Stimulated activated CD8-positive, alpha-beta memory T cell treated with anti-CD3 and anti-CD28 coated beads, Interleukin-15, amount 100 ng/mL, for 1 hour (primary cell): ENCODE measurements at regions not wholly inside any gene's neighbourhood (a gene's known extent, or its start where the extent isn't known, plus 50 kb on each side); places are given as distances from the start of the nearest gene placed in this dataset.
"Not testable (repeated sequence)": the region's sequence is repeated elsewhere in the genome, so short reads cannot be mapped to it uniquely, and the experiment has no call there.

ENCODE experiments used
- DNase-seq: peaks from one replicate; pipeline ENCODE4 v3.0.0-alpha.2; 2020; ENCODE audit warnings: low read depth

GRCh38 chr5:8561854-8562253, 692.9 kb downstream of the MTRR start:
- no peak for DNase-seq

GRCh38 chr5:8563540-8563939, 694.6 kb downstream of the MTRR start:
- not testable (repeated sequence) for DNase-seq

GRCh38 chr5:8568858-8569257, 699.9 kb downstream of the MTRR start:
- no peak for DNase-seq

GRCh38 chr5:8570528-8570927, 701.6 kb downstream of the MTRR start:
- DNase-seq, result no peak

GRCh38 chr5:8576178-8576577, 707.2 kb downstream of the MTRR start:
- DNase-seq, result no peak

GRCh38 chr5:8577792-8578191, 708.8 kb downstream of the MTRR start:
- DNase-seq, result no peak

- no peak for DNase-seq
These were observed 711.4 kb downstream of the MTRR start for GRCh38 chr5:8580298-8580697.

GRCh38 chr5:8581047-8581446, 712.1 kb downstream of the MTRR start:
- DNase-seq, result no peak

- DNase-seq, result no peak
These were observed 716.5 kb downstream of the MTRR start for GRCh38 chr5:8585230-8586018.

GRCh38 chr5:8590959-8591358, 722.0 kb downstream of the MTRR start:
- no peak for DNase-seq

- DNase-seq, result no peak
These were observed 729.4 kb downstream of the MTRR start for GRCh38 chr5:8598356-8598755.

GRCh38 chr5:8598996-8599395, 730.0 kb downstream of the MTRR start:
- no peak for DNase-seq

- DNase-seq, result no peak
These were observed 731.9 kb downstream of the MTRR start for GRCh38 chr5:8600843-8601242.

- no peak for DNase-seq
These were observed 732.9 kb downstream of the MTRR start for GRCh38 chr5:8601831-8602354.

- DNase-seq, result no peak
These were observed 737.3 kb downstream of the MTRR start for GRCh38 chr5:8606231-8606630.

GRCh38 chr5:8611067-8611466, 742.1 kb downstream of the MTRR start:
- no peak for DNase-seq

GRCh38 chr5:8613078-8613685, 744.2 kb downstream of the MTRR start:
- DNase-seq, result no peak

GRCh38 chr5:8615142-8615858, 746.4 kb downstream of the MTRR start:
- no peak for DNase-seq

GRCh38 chr5:8628521-8628920, 759.6 kb downstream of the MTRR start:
- no peak for DNase-seq

GRCh38 chr5:8633259-8633658, 764.3 kb downstream of the MTRR start:
- no peak for DNase-seq

GRCh38 chr5:8633696-8634095, 764.7 kb downstream of the MTRR start:
- no peak for DNase-seq

GRCh38 chr5:8634219-8634618, 765.3 kb downstream of the MTRR start:
- DNase-seq, result no peak
